ENCODE measurements at regions not wholly inside any gene's neighbourhood (a gene's known extent, or its start where the extent isn't known, plus 50 kb on each side); places are given as distances from the start of the nearest gene placed in this dataset.

DNA sequence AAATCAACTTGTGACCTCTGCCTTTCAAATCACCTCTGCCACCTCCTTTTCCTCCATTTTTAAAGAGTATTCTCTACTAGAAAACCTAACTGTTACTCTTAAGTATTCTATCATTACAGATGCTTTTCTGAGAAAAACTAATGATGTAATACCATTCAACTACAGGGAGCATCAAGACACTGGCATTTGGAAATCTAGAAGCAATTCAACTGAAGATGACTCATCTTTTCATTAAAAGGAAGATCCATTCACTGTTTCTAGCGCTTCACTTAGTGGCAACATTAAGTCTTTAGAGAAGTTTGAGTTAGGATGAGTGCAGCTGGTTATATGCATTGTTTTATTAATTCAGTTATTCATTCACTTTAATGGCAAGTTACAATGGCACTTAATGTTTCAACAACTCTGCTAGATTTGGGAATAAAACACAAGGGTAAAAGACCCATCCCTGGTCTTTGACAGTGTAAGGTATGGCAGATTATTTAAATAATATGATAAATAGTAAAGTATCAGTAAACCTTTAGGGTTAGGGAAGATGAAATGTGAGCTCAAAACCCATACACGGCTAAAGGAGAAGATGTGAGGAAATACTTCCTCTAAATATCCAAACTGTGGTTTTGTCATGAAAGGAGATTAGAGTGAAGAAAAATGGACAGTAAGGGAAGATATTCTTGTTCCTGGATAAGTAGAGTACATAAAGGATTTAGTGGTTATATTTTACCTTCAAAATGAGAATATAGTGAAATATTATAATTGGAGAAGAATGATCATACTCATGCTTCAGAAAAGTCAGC, 61.7 kb downstream of the KCNJ2 start:
- H2AFZ ChIP-seq (ENCODE audit: low read length) = no peak overlapping the region
- no peaks in the 10 kb centered on the region for H3F3A ChIP-seq (ENCODE audit: insufficient read depth, low read length)
- no peak overlapping the region for H3K9ac ChIP-seq (ENCODE audit: low read length)
- no peaks in the 10 kb centered on the region for H3K36me3 ChIP-seq (ENCODE audit: insufficient read depth, low read length)
- no peaks in the 10 kb centered on the region for H3K79me2 ChIP-seq (ENCODE audit: insufficient read depth, low read length)
- no peak for TF ChIP-seq EZH2 (IDR thresholded peaks at IDR 0.05; ENCODE audit: borderline replicate concordance, low read length)
- TF ChIP-seq, protein P1, sequence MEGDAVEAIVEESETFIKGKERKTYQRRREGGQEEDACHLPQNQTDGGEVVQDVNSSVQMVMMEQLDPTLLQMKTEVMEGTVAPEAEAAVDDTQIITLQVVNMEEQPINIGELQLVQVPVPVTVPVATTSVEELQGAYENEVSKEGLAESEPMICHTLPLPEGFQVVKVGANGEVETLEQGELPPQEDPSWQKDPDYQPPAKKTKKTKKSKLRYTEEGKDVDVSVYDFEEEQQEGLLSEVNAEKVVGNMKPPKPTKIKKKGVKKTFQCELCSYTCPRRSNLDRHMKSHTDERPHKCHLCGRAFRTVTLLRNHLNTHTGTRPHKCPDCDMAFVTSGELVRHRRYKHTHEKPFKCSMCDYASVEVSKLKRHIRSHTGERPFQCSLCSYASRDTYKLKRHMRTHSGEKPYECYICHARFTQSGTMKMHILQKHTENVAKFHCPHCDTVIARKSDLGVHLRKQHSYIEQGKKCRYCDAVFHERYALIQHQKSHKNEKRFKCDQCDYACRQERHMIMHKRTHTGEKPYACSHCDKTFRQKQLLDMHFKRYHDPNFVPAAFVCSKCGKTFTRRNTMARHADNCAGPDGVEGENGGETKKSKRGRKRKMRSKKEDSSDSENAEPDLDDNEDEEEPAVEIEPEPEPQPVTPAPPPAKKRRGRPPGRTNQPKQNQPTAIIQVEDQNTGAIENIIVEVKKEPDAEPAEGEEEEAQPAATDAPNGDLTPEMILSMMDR (IDR thresholded peaks at IDR 0.05; ENCODE audit: low read length) = no peak
- H3K9me2 ChIP-seq (ENCODE audit: low read depth, low read length) = no peaks in the 10 kb centered on the region
- no peaks in the 10 kb centered on the region for H3K27me3 ChIP-seq (ENCODE audit: insufficient read depth, low read length)
- H3K27ac ChIP-seq (ENCODE audit: low read depth, low read length, poor library complexity, severe bottlenecking) = no peak overlapping the region
- no peaks in the 10 kb centered on the region for H3K9me3 ChIP-seq (ENCODE audit: low read length)
- no peaks in the 10 kb centered on the region for H3K4me1 ChIP-seq (ENCODE audit: insufficient read depth, low read length, severe bottlenecking)
- H3K4me3 ChIP-seq (ENCODE audit: low read depth, low read length, poor library complexity, severe bottlenecking) = no peak overlapping the region
- no peaks in the 10 kb centered on the region for H4K20me1 ChIP-seq (ENCODE audit: insufficient read depth, low read length)
- H3K4me2 ChIP-seq (ENCODE audit: low read length) = no peak overlapping the region

DNA sequence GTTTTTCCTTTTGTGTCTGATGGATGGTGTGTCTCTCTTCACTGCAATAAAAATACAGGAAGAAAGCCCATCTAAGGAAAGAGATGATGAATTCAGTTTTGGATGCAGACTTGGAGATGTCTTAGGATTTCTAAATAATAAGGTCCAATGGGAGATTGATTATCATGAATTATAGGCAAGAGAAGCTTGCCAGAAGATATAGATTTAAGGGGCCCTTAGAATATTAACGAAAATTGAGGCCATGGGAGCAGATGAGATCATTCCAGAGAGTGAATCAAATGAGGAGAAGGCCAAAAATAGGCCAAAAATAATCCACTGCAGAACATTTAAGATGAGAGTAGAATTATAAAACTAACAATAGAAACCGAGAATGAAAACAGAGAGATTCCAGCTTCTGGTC, 63.1 kb downstream of the KCNJ2 start:
- no peak overlapping the region for H3K4me3 ChIP-seq (ENCODE audit: low read depth, low read length, poor library complexity, severe bottlenecking)
- H3K36me3 ChIP-seq (ENCODE audit: insufficient read depth, low read length) = no peaks in the 10 kb centered on the region
- H3K4me1 ChIP-seq (ENCODE audit: insufficient read depth, low read length, severe bottlenecking) = no peaks in the 10 kb centered on the region
- H3K9me3 ChIP-seq (ENCODE audit: low read length) = no peaks in the 10 kb centered on the region
- no peak overlapping the region for H3K9ac ChIP-seq (ENCODE audit: low read length)
- no peak overlapping the region for H3K4me2 ChIP-seq (ENCODE audit: low read length)
- H3K9me2 ChIP-seq (ENCODE audit: low read depth, low read length) = no peaks in the 10 kb centered on the region
- no peak overlapping the region for H2AFZ ChIP-seq (ENCODE audit: low read length)
- no peaks in the 10 kb centered on the region for H4K20me1 ChIP-seq (ENCODE audit: insufficient read depth, low read length)
- H3F3A ChIP-seq (ENCODE audit: insufficient read depth, low read length) = no peaks in the 10 kb centered on the region
- H3K27ac ChIP-seq (ENCODE audit: low read depth, low read length, poor library complexity, severe bottlenecking) = no peak overlapping the region
- no peaks in the 10 kb centered on the region for H3K79me2 ChIP-seq (ENCODE audit: insufficient read depth, low read length)
- TF ChIP-seq, protein P1 (IDR thresholded peaks at IDR 0.05; ENCODE audit: low read length) = no peak
- no peak for TF ChIP-seq EZH2 (IDR thresholded peaks at IDR 0.05; ENCODE audit: borderline replicate concordance, low read length)
- H3K27me3 ChIP-seq (ENCODE audit: insufficient read depth, low read length) = no peaks in the 10 kb centered on the region

DNA sequence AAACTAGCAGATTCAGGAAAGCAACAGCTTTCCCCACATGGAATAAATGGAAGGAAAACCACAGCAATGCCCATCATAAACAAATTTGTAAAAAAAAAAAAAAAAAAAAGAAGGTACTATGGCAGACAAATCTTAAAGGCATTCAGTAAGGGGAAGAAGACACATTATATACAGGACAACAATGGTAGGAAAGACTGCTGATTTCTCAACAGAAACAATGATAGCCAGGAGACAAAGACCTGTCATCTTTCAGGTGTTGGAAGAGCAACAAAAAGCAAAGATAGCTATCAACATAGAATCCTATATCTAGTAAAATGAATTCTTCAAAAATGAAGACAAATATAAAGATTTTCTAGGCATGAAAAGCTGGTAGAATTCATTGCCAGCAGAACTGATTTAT, 65.9 kb downstream of the KCNJ2 start:
- Histone ChIP-seq H3K36me3 (ENCODE audit: insufficient read depth, low read length) (no peaks in the 10 kb centered on the region), H3K4me2 (ENCODE audit: low read length) (no peak overlapping the region)
- no peak for TF ChIP-seq EZH2 (IDR thresholded peaks at IDR 0.05; ENCODE audit: borderline replicate concordance, low read length)
- TF ChIP-seq, protein P1 (IDR thresholded peaks at IDR 0.05; ENCODE audit: low read length) = no peak

More for the DNA sequence above, 65.9 kb downstream of the KCNJ2 start:
- no peaks in the 10 kb centered on the region for H3K4me1 ChIP-seq (ENCODE audit: insufficient read depth, low read length, severe bottlenecking)
- no peak overlapping the region for H2AFZ ChIP-seq (ENCODE audit: low read length)
- H3K9ac ChIP-seq (ENCODE audit: low read length) = no peak overlapping the region
- no peaks in the 10 kb centered on the region for H3F3A ChIP-seq (ENCODE audit: insufficient read depth, low read length)
- no peaks in the 10 kb centered on the region for H3K9me2 ChIP-seq (ENCODE audit: low read depth, low read length)
- H3K27me3 ChIP-seq (ENCODE audit: insufficient read depth, low read length) = no peaks in the 10 kb centered on the region
- H3K9me3 ChIP-seq (ENCODE audit: low read length) = no peaks in the 10 kb centered on the region
- no peak overlapping the region for H3K27ac ChIP-seq (ENCODE audit: low read depth, low read length, poor library complexity, severe bottlenecking)
- H4K20me1 ChIP-seq (ENCODE audit: insufficient read depth, low read length) = no peaks in the 10 kb centered on the region
- H3K79me2 ChIP-seq (ENCODE audit: insufficient read depth, low read length) = no peaks in the 10 kb centered on the region
- H3K4me3 ChIP-seq (ENCODE audit: low read depth, low read length, poor library complexity, severe bottlenecking) = no peak overlapping the region

Data from OCI-LY1 (cell line).